IPS-NIHi7 (cell line): ENCODE measurements at regions not wholly inside any gene's neighbourhood (a gene's known extent, or its start where the extent isn't known, plus 50 kb on each side); places are given as distances from the start of the nearest gene placed in this dataset.
A peak's percentile ranks its signal among the peaks of the same experiment; 100 is the strongest.
"Not testable (repeated sequence)": the region's sequence is repeated elsewhere in the genome, so short reads cannot be mapped to it uniquely, and the experiment has no call there.

Experiments used
- DNase-seq: peaks from one replicate; pipeline ENCODE4 v3.0.0; 2012; ENCODE audit warnings: mixed read lengths; ENCODE audit errors: extremely low spot score

DNA sequence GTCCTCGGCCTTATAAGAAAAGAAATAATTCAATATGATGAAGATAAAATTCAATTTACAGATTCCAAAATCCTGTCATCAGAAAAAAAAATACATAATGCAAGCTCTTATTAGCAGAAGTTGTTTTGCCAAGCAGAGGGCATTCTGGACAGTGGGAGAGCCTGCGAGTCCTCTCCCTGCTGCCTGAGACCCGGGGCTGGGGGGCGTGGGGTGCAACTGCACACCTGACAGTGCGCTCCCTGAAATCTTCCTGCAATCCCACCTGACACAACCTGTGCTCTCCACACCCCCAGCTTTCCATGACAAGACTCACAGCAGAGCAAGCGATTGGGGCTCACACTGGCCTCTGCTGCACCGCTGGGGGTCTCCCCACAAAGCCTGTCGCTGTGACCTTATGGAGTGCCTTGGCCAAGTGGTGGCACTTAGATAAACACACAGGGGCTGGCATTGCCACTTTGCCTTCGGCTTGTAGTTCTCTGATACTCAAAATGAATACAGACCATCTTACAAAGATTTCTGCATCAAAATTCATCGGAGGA, 130.3 kb upstream of the PDE10A start:
- no peak for DNase-seq

DNA sequence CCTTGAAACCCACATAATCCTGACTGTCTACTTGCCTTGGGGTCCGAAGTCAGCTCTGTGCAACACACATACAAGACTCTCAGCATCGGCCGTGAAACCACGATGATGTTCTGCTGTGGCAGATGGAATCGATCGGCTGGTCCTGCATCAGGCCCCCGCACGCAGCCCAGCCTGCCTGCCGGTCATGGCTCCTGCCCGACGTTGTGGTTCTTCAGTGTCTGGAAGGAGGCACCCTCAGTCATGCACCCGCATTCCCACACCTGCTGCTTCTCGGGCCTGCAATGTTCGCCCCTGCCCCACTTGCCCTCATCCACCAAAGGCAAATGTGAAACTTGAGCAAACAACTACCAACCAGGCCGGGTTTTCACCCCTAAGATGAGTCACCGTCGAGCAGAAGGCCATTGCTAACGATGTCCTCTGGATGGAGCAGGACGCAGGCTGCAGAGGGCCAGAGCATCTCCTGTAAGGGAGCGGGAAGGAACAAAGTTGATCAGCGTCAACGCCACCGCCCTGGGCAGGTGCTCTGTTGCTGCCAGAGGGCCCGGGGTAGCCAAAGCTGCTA, 128.9 kb upstream of the PDE10A start:
- DNase-seq, result no peak

DNA sequence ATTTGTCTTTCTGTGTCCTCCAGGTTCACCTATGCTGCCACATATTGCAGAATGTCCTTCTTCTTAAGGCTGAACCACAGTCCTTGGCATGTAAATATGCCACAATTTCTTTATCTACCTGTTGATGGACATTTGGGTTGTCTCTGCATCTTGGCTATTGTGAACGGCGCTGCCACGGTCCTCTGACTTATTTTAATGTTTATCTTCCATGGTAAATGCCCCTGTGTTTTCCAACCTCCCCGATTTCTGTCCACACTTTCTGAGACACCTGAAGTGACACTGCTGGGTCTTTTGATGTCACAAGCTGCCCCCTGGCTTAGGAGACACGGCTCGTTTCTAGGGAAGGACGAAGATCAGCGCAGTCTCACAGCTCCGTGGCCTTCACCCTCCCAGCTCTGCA, 128.3 kb upstream of the PDE10A start:
- no peak for DNase-seq

DNA sequence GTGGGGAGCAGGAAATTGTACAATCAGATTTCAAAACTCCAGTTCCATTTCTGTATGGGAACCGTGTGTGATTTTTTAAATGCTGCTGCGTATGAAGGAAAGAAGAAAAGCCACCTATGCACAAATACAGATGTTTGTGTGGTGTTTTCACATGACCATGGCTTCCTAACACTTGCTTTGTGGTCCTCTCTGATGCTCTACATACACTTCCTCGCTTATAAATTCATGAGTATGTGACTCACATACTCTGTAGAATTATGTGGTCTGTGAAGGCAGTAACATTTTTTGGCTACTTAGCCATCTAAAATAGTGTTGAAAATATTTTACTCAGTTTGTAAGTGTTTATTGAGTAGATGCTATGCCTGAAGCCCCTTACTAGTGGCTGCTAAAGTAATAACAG, 119.8 kb upstream of the PDE10A start:
- no peak for DNase-seq

DNA sequence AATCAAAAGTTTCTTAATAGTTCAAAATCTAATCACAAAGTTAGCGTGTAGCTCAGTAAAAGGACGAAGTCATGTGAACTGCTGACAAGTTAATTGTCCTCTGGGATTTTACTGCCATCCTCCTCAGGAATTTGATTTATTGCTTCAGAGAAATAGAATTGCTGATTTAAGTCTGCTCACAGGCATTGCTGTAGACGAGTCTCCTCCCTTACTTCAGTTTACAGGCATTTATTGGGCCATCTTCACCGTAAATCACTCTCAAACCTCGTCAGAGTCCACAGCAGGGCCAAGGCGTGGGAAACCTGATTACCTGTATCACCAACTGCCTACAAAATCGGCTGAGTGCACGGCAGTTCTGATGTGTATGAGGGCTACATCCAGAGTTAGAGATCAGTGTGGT, 119.1 kb upstream of the PDE10A start:
- no peak for DNase-seq

DNA sequence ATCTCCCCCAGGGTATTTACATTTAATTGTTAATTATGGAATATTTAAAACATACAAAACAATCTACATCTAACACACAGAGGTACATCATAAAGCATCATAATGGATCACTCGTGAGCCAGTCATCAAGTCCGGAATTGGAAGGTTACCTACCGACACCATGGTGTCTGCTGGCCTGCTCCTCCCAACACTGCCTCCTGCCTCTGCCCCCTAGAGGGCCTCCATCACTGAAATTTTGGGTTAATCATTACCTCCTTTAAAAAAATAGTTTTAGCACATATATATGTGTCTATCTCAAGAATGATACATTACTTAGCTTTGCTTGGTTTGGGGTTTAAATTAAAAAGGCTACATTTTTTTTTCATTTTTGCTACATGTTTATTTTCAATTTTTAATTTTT, 114.6 kb upstream of the PDE10A start:
- no peak for DNase-seq

DNA sequence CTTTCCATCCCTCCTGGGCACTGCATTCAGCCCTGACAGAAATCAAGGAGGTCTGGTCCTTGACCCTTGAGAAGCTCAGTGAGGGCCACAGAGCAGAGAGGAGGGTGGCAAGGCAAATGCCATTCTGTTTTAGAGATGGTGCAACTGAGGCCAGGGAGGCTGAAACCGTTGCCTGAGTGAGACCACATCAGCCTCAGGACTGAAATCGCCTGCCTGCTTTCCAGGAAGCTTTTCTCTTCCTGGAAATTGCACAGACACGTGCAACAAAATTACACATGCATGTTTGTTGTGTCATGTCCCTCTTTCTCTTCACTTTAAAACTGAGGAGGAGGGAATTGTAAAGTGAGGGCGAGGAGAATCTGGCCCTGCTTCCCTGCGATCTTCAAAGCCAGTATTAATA, 113.7 kb upstream of the PDE10A start:
- DNase-seq, result no peak

DNA sequence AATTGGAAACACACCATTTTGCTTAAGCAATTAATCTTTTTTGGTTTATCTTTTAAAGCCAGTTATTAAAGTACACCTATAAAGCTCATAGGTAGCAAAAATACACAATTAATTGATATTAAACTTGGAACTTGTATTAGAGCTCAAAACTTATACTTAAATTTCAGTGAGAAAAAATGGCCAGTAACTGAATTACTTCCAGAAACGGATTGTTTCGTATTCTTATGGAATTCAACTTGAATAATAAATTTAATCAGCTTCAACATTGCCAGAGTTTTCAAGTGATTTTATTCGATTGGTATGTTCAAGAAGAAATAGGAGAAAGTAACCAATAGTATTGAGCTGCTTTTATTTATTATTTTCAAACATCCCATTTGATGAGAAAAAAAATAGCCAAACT, 112.7 kb upstream of the PDE10A start:
- DNase-seq, result no peak

DNA sequence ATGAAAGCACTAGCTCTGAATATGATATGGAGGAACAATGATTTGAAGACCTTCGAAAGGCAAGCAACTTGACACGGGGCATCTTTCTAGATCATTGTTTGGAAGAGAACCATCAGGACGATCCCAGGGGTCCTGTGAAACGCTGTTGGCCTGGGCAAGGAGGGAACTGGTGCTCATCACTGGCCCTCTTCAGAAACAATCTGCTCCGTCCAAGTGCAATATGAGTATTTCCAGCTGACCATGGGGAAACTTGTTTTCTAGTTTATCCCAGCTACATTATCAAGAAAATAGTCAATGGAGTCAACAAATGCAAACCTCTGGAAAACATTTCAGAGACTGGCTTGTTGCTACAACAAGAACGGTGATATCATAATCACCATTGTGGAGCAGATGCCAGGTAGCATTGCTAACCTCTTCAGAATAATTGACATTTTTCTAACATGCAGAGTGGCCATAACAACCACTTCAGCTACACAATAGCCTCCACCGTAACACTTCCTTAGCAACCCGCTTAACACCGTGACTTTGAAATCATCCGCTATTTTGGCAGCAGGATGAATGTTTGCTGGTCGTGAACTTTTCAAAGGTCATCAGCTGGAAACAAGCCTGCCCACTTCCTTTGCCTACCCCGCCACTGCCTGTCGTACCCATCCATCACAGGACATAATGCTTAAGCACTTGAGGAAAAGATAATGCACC, 112.0 kb upstream of the PDE10A start:
- no peak for DNase-seq

DNA sequence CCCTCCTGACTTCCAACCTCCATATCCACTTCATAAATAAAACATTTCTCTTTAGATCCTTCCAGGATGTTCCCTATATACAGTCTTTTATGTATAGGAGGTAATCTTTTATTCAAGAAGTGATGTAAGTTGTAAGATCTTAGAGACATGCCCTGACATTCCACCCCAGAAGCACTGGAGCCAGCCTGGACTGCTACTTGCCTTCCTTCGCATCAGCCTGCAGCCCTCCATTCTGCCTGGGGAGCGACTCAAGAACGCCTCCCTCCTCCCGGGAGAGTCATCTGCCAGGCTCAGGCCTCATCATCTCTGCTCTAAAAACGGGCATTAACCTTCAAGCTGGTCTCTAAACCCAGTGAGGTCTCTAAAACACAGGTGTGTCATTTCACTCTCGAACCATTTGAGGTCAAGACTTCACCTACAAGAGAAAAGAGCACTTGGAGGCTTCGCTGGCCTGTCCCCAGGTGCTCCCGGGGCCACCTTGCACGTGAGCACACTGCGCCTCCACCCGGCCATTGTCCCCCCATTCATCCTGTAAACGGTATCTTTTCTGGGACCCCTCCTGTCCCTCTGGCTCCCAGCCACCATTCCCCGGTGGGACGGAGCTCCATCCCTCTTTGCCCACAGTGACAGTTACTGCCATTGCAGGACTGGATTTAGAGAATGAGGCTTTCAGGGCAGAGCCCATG, 107.5 kb upstream of the PDE10A start:
- no peak for DNase-seq

DNA sequence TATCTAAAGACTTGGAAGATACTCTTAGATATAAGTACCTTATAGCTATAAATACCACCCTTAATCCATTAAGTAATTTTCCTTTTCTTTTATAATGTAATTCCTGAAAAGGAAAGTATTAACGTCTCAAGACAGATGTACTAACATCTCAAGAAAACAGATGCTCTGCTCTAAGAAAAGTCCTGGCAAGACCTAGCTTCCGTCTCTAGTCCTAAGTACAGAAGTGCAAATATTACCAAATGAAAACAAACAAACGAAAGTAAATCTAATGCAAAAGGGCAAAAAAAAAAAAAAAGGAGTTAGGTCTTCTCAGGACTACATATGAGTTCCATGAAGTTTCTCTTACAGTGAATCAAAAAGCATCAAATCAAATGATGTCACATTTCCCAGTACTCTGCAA, 106.8 kb upstream of the PDE10A start:
- DNase-seq, result no peak

DNA sequence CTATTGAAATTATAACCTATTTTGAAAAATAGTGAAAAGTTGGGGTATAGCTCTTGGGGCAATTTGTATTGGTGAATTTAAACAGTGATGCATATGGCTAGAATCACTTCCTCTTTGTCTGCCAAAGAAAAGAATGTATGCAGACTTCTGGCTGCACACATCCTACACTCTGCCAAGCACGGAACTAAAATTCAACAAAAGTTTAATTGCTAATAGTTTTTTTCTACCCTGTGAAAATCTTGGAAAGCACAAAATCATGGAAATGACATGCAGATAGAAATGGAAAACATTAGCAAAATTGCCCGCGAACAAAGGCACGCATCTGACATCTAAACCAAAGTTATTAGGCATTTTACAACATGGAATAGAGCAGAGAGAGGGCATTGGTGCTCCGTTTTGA, 106.4 kb upstream of the PDE10A start:
- DNase-seq, result no peak

DNA sequence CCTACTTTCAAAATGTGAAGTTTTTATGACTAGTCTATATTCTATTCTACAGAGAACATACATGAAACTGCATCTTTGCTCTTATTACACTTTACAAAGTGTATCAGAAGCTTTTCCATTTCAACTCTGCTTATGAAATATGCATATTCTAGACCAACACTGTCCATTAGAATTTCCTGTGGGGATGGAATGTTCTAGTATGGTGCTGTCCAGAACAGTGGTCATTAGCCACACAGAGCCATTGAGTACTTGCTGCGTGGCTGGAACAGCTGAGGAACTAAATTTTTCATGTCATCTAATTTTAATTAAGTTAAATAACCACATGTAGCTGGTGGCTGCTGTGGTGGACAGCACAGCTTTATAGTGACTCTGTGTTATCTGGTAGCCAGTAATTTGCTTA, 105.9 kb upstream of the PDE10A start:
- no peak for DNase-seq

DNA sequence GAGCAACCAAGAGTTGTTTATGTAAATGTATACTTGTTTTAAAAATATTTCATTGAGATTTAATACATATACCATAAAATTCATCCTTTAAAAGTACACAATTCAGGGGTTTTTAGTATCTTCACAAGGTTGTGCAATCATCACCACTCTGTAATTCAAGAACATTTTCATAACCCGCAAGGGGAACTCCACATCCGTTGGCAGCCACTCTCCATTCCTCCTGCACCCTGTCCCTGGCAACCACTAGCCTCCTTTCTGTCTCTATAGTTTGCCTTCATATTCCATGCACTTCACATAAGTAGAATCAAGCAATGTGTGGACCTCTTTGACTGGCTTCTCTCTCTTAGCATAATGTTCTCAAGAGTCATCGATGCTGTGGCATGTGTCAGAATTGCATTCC, 104.2 kb upstream of the PDE10A start:
- DNase-seq, result no peak

DNA sequence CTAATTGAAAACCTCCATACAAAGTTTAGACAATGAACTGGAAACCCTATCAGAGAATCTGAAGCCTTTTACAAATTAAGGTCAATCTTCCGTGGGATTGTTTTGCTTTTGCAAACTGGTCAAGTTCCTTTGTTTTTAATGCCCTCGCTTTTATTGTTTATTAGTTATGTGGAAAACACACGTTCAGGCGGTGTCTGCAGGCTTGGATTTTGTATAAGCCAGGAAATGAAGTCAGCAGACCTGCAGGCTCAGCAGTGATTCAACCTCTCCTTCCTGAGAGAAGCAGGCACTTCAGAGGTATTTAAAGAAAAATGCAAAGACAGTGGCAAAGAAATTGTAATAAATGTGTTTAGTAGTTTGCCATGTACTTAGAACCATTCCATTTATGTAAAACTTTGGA, 103.4 kb upstream of the PDE10A start:
- DNase-seq, result no peak

DNA sequence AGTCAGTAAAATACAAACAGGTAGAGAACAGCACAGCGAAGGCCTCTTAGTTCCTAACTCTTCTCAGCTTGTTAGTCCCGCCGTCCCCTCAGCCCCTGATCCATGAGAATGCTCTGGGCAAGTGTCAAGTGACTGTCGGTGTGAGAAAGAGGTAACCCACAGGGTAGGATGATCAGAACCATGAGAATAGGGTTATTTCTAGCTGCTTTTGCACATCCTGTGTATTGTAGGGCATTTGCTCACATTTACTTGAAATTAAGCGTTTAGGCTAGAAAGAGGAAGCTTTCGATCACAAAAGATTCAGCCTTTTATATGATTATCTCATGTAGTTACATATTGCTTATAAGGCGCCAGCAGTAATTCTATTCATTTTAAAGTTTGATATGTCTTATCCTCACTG, 103.0 kb upstream of the PDE10A start:
- no peak for DNase-seq

DNA sequence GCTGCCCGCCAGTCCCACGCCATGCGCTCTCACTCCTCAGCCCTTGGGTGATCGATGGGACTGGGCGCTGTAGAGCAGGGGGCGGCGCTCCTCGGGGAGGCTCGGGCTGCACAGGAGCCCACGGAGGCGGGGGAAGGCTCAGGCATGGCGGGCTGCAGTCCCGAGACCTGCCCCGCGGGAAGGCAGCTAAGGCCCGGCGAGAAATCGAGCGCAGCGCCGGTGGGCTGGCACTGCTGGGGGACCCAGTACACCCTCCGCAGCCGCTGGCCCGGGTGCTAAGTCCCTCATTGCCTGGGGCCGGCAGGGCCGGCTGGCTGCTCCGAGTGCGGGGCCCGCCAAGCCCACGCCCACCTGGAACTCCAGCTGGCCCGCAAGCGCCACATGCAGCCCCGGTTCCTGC, 102.2 kb upstream of the PDE10A start:
- DNase-seq, result not testable (repeated sequence)

DNA sequence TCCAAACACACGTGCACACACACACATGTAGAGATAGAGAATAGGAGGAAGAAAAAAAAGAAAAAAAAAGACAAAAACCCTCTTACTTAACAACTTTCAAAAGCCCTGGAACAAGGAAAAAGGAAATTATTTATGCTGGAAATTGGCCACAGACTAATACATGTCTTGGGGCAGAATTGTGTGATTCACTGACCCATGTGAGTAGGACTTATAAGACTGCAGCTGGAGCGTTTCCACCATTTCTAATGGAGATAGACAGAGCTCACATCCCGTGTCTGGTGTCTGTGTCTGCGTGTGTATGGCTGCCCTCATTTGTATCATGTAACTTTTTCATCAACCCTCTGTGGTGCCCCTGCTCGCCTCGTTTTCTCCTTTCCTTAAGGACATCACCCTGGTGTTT, 99.8 kb upstream of the PDE10A start:
- DNase-seq, result no peak

DNA sequence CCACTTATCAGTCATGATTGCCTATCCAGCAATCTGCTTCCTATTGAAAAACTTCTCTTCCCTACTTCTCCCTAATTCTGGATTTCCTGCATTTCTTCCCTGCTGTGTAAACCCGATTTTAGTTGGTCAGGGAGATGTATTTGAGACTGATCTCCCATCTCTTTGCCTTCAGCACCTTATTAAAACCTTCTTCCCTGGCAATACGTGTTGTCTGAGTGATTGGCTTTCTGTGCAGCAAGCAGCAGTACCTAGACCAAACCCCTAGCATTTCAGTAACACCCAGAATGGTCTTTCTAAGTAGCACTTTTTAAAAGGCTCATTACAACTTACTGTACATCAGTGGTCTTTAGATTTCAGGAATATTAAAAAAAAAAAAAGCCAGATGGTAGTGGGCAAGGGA, 99.1 kb upstream of the PDE10A start:
- no peak for DNase-seq

DNA sequence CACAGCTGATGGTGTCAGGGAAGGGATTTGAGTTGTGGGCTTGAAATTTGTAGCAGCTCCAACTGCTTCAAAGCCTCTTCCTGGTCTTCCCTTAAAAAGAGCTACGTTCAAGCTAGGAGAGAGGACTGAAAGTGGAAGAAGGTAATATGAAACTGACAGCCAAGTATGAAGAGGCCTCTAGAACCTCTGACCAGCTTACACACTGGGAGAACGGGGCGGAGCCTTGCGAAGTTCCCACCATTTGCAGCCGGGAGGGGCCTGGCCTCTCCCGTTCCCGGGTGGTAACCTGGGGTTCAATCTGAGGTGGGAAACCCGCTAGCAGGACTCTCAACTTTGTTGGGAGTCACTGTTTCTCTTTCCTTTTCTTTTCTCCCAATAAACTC, 97.8 kb upstream of the PDE10A start:
- DNase-seq, result no peak

DNA sequence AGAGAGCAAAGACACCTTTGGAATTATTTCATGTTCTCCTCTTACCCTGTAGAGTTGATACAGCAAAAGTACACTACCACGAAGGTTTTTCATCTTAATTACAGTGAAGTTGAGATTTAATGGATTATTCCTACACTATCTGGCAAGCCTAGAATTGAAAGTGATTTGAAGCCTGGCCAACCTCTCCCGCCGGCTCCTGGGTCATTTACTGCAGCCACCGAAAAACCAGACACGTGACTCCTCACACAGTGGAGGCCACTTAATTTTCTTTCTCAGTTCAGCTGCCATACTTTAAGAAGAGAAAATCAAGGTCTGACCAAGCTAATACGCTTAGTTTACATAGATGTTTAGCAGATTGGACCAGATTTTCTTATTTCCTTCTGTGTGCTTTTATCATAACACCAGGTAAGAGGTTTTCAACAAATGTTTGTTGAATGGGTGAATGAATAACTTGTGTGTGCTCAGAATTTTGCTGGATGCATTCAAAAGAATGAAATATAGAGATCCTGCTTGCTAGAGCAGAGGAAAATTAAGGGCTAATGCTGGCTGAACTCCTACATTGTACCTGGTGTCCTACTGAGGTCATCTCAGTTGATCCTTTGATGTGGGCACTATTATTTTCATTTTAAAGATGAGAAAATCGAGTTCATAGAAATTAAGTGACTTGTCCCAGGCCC, 97.2 kb upstream of the PDE10A start:
- no peak for DNase-seq

DNA sequence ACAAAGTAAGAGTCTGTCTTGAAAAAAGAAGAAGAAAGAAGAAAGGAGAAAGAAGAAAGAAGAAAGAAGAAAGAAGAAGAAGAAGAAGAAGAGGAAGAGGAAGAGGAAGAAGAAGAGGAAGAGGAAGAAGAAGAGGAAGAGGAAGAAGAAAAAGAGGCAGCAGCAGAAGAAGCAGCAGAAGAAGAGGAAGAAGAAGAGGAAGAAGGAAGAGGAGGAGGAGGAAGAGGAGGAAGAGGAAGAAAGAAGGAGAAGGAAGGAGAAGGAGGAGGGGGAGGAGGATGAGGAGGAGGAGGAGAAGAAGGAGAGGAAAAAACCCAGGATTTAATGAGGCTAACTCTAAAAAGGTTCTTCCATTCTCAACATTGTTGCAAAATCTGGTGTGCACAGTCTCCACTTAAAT, 95.4 kb upstream of the PDE10A start:
- DNase-seq, result no peak

DNA sequence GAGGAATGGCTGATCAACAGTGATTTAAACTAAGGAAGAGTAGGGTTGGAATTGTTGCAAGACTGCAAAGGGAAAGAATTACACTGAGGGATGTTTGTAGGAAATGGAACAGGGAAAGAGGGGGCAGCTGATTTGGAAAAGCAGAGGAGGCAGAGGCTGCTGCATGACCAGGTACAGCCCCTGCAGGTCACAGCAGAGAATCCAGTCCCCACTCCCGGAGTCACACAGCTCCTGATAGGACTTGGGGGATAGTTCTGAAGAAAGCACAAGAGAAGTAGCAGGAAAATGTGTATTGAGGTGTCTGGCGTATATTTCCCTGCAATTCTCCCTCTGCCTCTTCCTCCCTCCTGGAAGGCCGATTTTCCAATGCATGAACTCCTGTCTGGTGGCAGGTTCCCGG, 92.5 kb upstream of the PDE10A start:
- peak; percentile 82 for DNase-seq
